GM21528 (cell line): ENCODE measurements at regions not wholly inside any gene's neighbourhood (a gene's known extent, or its start where the extent isn't known, plus 50 kb on each side); places are given as distances from the start of the nearest gene placed in this dataset.

ENCODE experiments used
- ATAC-seq: cut with Tn5 transposase; IDR thresholded peaks from one replicate; pipeline ENCODE4 v1.9.1; 2021; ENCODE audit warnings: mild to moderate bottlenecking, moderate library complexity; ENCODE audit not compliant: unreplicated experiment, low FRiP score

DNA sequence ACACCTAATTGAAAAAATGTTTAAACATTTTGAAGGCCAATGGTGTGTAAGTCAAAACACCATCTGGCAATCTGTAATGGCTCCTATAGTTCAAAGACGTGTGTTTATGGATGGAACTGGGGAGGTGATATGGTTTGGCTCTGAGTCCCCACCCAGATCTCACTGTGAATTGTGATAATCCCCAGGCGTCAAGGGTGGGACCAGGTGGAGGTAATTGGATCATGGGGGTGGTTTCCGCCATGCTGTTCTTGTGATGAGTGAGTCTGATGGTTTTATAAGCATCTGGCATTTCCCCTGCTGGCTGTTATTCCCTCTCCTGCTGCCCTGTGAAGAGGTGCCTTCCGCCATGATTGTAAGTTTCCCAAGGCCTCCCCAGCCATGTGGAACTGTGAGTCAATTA, 52.2 kb downstream of the ADRA2C start:
- no peak for ATAC-seq

DNA sequence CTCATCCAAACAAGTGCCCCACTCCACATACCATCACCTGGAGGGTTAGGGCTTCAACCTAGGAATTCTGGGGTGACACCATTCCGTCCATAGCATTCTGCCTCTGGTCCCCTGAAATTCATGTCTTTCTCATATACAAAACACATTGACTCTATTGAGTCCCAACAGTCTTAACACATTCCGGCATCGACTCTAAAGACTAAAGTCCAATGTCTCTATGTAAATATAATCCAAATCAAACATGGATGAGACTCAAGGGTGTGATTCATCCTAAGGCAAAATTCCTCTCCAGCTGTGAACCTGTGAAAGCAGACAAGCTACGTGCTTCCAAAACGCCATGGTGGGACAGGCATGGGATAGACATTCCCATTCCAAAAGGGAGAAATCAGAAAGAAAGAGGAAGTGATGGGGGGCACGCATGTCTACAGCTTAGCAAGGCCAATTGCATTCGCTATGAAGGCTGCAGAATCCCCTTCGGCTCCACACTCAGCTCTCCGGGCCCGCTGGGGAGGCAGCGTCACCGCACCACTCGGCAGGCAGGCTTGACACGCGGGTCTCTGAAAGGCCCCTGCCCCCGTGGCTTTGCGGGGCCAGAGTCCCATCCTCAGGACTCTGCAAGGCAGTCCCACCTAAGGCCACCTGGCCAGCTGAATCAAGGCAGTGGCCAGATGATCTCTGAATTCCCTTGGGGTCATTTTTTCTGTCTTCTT, 53.2 kb downstream of the ADRA2C start:
- ATAC-seq: no peak

DNA sequence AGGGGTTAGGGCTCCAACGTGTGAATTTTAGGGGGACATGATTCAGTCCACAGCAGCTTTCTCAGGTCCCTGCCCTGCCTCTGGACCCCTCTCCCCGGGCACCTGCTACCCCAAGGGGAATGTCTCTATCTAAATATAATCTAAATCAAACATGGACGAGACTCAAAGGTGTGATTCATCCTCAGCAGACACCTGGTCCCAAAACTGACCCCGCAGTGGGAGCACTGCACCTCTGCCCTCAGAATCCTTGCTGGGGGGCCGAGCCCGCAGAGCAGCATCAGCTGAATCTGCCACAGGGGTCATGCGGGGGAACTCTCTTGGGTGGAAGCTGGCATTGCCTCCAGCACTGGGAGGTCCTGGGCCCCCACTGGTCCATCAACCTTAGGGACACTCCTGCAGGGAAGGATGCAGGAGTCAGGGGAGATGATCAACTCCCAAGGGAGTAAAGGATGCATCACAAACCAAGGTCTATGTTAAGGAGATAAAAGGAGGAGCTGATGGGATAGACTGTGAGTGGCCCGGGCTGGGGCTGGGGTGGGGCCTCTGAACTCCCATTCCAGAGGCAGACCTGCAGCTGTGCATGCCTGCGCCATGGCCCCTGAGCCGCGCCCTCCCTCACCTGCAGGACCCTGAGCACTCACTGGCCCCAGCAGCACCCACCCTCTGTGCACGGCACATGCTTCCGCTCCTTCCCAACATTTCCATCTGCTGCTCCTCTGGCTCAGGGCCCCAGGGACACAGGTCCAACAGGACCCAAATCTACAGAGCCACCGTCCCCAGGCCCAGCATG, 54.0 kb downstream of the ADRA2C start:
- no peak for ATAC-seq

DNA sequence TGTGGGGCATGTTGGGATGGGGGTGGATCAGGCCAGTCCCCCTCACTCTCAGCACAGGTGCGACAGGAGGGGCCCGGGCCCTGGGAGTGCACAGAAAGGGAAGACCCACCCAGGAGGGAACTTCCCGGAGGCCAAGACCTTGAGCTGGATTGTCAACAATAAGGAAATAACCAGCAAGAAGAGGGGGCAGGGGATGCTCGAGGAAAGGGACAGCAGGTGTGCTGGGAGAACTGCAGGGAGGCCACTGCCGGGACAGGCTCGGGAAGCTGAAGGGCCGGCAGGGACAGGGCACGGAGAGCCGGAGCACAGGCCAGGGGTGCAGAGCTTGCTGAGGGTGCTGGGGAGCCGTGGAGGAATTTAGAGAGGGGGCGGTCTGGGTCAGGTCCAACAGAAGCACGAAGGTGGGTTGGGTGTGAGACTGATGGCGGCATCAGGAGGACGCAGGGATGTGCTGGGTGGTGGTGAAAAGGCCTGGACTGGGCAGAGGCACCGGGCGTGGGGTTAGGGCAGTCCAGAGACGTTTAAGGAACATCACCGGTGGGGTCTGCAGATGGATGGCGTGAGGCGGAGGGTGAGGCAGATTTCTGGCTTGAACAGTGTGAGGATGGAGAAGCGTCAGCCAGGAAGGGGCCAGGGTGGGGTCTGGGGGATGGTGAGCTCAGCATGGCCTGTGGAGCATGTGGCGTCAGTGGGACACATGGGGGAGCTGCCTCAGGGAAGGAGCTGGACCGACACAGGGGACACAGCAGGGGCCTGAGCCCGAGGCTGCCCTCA, 54.8 kb downstream of the ADRA2C start:
- no peak for ATAC-seq

DNA sequence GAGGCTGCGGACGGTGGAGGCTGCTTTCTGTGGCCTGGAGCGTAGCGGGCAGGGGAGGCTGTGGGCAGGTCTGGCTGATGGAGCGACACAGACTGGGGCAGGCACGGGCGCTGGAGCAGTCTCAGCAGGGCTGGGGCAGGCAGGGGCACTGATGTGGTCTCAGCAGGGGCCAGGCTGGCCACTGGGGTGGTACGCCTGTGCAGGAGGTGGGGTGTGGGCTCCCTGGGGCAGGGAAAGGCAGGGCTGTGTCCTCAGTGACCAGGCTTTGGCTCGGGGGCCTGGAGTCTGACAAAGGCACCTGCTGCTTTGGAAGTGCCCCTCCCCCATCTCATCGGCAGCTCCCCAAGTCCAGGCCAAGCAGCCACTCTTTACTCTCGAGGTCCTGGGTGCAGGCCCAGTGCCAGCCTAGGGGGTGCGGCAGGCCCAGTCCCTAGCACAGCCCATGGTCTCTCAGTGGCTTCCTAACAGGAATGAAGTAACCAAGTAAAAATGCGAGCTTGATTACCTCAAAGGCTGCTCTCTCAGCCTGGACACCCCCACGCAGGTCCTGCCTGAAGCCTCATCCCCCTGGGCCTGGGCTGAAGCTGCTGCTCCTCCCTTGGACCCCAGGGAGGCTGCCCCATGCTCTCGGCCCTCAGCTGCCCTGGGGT, 55.5 kb downstream of the ADRA2C start:
- ATAC-seq: no peak

DNA sequence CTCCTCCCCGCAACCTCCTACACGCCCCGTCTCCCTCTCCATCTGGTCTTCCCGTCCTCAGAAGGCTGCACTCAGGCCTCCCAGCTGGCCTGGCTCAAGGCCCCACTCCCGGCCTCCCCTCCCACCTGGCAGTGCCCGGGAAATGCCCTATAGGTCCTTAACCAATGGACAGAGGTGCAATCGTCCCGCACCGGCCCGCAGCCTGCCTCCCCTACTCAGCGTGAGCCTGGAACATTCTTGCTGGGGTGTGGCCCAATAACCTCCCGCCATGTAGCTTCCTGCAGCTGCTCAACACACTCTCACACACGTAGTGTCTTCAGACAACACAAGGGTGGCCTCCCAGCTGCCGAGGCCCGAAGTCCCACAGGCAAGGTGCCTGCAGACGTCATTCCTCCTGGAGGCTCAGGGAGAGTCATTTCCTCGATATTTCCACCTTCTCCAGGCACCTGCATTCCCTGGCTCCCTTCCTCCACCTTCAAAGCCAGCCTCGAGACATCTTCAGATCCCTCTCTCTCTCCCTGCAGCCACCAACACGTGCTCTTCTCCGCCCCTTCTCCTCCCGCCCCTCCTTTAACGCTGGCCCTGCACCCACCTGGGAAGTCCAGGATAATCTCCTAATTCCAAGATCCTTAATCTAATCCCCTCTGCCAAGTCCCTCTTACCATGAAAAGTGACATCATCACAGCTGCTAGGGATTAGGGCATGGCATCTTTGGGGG, 56.2 kb downstream of the ADRA2C start:
- ATAC-seq: no peak

DNA sequence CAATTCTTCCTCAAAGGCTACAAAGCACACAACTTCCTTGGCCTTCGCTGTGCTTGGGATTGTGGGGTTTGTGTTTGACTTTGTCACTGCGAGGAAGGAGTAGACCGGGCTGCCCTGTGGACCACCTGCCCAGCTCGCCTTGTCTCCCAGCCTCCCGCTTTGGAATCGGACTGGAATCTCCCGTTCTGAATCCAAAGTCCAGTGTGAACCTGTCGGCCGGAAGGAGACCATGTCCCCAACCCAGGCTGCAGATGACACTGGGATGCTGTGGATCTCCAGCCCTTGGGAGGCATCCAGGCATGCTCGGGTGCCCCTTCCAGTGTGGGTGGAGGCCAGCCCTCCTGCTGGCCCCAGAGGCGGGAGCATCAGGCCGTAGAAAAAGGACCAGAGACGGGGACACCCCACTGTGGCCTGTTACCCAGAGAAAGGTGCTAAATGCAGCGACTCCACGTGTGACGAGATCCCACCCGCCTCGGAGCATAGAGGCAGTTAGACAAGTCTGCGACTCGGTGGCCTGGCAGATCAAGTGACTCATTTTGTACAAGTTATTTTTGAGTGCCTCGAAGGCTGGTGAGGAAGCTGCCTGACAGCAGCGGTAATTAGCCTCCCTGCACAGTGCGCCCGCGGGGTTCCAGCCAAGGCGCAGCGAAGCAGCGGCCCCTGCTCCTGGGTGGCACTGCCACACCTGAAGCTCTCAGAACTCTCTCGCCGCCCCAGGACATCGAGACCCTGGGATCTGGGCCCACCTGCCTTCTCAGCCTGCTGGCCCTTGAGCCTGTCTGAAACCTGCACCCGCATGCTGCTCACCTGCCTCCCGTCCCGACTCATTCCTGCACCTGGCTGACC, 57.5 kb downstream of the ADRA2C start:
- no peak for ATAC-seq

DNA sequence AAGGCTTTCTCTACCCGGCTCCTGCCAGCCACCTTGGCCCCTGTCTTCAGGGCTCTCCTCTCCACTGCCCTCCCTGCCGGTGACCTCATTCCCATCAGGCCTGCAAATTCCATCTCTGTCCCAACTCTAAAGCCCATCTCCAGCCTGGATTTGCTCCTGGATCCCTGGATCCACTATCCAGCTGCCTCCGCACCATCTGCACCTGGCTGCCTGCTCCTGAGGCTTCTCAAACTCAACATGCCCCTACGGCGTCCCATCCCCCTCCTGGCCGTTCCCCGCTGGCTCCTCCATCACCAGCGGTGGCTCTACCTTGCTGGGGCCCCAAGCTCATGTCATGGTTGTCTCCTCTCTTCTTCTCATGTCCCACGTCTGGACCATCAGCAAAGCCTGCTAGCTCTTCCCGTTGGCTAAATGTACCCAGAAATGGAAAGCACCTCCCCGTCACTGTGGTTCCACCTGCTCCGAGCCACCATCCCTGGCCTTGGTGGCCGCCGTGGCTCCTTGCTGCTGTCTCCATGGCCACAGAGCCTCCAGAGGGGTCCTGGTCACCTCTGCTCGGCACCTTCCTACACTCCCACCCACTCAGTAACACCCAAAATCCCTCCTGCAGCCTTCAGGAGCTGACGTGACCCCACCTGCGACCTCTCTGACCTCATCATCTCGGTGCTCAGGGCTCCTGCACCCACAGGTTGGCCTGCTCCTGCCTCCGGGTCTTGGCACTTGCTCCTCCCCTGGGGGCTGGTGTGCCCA, 58.5 kb downstream of the ADRA2C start:
- ATAC-seq: no peak

DNA sequence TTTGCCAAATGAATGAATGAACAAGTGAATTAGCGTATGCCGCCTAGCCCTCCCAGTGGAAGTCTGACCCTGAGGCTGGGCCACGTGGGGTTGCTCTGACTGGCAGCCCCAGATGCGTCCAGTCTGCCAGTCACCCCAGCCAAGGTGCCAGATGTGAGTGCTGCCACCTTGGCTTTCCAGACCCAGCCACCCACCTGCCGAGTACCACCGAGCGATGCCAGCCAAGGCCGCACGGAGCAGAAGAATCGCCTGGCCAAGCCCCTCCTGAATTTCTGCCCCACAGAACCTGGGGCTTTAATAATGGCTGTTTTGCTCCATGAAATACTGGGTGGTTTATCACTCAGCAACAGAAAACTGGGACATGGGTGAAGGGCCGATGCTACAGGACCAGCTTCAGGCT, 59.3 kb downstream of the ADRA2C start:
- ATAC-seq: no peak

DNA sequence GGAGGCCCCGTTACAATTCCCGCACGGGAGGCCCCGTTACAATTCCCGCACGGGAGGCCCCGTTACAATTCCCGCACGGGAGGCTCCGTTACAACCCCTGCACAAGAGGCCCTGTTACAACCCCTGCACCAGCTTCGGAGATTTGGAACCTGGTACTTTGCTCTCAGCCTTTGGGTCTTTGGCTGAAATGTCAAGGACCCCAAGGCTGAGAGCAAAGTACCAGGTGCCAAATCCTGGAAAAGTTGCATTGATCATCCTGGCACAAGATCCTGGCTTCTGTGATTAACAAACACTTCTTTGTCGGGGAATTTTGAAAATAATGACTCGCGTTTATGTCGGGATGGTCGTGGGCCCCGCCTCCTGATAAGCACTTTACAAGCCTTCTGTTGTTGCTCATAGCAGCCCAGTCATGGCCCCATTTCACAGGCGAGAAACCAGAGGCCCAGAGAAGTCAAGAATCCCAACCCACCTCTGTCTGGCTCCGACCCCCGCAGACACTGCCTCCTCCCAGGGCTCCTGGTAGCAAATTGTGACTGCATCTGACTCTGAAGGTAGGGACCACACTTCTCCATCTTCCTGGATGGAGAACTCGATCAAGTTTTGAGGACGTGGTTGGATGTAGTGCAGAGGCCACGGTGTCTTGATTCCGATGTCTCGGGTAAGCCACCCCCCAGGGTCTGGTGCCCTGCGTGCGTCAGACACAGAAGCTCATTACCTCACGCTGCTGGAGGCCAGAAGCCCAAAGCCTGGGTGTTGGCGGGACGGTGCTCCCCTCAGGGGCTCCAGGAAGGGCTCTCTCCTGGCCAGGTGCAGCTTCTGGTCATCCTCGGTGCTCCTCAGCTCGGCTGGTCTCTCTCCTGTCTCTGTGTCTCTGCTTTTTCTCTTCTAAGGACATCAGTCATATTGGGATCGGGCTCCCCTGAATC, 60.3 kb downstream of the ADRA2C start:
- ATAC-seq: no peak

DNA sequence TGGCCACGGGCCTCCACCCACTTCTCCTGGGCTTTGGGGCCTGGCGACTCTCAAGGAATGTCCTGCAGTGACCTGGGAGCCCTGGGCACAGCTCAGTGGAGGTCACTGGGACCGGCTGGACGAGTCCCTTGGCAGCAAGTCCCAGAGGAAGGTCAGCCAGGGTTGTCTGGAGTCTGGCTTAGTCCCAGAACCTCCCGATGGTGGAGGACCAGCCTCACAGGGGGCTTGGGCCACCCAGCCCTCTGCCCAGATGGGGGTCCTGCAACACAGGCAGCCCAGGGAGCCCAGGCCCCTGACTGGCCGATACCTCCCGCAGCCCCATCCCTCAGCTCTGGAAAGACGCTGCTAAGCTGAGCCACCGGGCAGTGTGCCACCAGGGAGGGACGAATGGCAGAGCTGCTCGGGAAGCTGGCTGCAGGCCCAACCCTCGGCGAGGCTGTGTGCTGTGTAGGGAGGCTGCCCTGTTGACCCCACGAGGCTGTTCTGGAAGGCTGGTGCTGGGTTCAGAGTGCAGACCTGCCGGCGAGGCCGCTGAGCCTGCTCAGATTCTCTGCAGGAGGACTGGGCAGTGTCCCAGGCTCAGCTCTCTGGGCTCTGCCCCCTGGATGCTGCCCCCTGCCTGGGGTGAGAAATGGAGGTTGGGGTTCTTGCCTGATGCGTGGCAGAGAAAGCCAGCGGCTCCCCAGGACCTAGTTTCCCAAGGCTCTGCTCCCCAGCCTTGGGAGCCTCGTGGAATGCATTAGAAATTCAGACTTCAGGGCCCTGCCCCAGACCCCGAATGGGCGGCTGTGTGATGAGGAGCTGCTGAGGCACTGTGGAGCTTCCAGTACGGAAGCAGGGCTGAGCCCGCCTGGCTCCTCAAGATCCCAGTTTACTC, 61.7 kb downstream of the ADRA2C start:
- no peak for ATAC-seq

DNA sequence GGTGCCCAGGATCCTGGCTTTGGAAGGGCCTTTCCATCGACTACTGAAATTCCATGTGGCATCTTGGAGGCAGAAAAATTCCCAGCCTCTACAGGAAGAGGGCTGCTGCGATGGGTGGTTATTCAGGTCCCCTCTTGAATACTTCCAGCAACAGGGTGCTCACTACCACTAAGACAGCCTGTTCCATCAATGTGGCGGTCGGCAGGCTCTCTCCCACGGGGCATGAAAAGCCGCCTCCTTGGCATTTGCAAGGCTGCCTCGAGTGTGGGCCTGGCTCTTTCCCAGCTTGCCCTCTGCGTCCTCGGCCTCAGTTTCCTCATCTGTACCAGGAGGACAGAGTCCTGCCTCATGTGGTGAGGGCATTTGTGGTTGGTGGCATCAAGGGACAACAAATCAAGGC, 62.4 kb downstream of the ADRA2C start:
- no peak for ATAC-seq

DNA sequence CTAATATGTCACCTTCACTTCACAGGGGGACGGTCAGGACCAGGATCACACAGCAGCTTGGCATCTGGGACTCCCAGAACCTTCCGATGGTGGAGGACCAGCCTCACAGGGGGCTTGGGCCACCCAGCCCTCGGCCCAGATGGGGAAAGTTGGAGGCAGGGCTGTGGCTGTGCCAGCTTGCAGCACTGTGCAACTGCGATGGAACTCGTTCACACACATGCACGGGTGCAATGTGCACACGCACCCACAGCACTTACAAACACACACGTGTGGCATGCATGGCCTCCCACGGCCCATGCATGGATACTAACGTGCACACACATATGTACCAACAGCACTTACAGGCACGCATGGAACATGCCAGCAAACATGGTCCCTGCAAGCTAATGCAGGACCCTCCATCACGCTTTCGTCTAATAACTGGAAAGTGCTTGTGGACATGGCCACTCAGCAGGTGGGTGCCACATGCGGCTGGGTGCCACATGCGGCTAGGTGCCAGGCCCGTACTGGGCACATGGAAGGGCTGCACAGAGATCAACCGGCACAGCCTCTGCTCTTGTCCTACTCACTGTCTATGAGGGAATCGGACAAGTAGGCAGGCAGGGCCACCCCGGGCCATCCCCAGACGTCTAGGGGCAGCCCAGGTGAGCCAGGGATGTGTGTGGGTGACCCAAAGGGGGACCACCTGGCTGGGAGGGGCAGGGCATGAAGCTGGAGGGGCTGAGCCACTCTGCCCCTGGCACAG, 63.2 kb downstream of the ADRA2C start:
- ATAC-seq: no peak

DNA sequence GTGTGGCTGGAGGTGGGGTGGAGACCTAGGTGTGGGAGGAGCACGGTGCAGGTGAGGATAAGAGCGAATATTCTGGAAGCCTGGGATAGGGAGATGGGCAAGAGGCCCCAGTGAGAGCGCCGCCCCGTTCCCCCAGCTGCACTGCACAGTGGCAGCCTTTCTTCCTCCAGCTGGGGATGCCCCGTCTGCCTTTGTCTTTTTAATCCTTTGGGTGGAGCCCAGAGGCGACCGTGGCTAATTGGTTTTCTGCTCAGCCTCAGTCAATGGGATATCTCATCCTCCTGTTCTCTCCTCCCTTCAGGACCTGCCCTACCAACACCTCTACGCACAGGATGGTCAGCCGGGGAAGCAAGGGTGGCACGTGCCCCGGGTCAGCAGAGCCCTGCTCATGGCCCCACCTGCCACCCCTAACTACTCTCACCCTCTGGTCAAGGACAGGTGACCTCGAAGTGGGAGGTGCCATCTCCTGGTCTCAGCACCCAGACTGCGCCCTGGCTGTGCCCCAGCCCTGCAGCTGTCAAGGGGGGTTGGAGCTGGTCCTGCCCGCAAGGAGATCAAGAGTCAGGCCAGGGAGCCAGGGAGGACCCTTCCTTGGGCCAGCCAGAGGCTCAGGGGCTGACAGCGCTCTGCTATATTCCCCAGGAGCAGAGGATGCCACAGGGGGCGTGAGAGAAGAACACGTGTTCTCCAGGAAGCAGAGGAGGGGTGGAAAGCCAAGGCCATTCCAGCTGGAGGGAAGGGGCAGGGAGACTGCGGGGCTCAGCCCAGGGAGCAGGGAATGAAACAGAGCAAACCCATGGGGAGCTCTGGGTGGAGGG, 64.0 kb downstream of the ADRA2C start:
- ATAC-seq: no peak
